CD4-positive, alpha-beta T cell treated with Interleukin-1 beta for 1 hour (primary cell): ENCODE measurements at regions not wholly inside any gene's neighbourhood (a gene's known extent, or its start where the extent isn't known, plus 50 kb on each side); places are given as distances from the start of the nearest gene placed in this dataset.
A peak's percentile ranks its signal among the peaks of the same experiment; 100 is the strongest.

Experiments used
- DNase-seq, 2 donors: peaks; one replicate each; pipeline ENCODE4 v3.0.0-alpha.2; 2020 to 2022

- DNase-seq = no peak
Measured at GRCh38 chr3:195001261-195001660, 269.7 kb downstream of the XXYLT1 start.

- peak; percentile 16 to 46 for DNase-seq
Measured at GRCh38 chr3:195001961-195002861, 268.7 kb downstream of the XXYLT1 start.

GRCh38 chr3:195003006-195003892 is 267.7 kb downstream of the XXYLT1 start:
- peak in 1 of 2 donors; percentile 19 for DNase-seq

GRCh38 chr3:195003893-195004289 is 267.1 kb downstream of the XXYLT1 start:
- no peak for DNase-seq

- no peak for DNase-seq
Measured at GRCh38 chr3:195004512-195005250, 266.3 kb downstream of the XXYLT1 start.

GRCh38 chr3:195005251-195005620 is 265.7 kb downstream of the XXYLT1 start:
- DNase-seq = no peak

- DNase-seq = no peak
Measured at GRCh38 chr3:195005759-195006510, 265.0 kb downstream of the XXYLT1 start.

GRCh38 chr3:195007151-195007550 is 263.8 kb downstream of the XXYLT1 start:
- DNase-seq = no peak

GRCh38 chr3:195007766-195008165 is 263.2 kb downstream of the XXYLT1 start:
- DNase-seq = no peak

- no peak for DNase-seq
Measured at GRCh38 chr3:195008816-195009215, 262.1 kb downstream of the XXYLT1 start.

GRCh38 chr3:195009616-195010015 is 261.3 kb downstream of the XXYLT1 start:
- no peak for DNase-seq

- no peak for DNase-seq
Measured at GRCh38 chr3:195010551-195011100, 260.3 kb downstream of the XXYLT1 start.

GRCh38 chr3:195011231-195011834 is 259.6 kb downstream of the XXYLT1 start:
- no peak for DNase-seq

- no peak for DNase-seq
Measured at GRCh38 chr3:195012100-195012499, 258.9 kb downstream of the XXYLT1 start.

GRCh38 chr3:195012571-195012970 is 258.4 kb downstream of the XXYLT1 start:
- no peak for DNase-seq

- no peak for DNase-seq
Measured at GRCh38 chr3:195013411-195014361, 257.3 kb downstream of the XXYLT1 start.

GRCh38 chr3:195015021-195015420 is 255.9 kb downstream of the XXYLT1 start:
- DNase-seq = no peak

GRCh38 chr3:195017151-195017550 is 253.8 kb downstream of the XXYLT1 start:
- no peak for DNase-seq
